ENCODE measurements at regions not wholly inside any gene's neighbourhood (a gene's known extent, or its start where the extent isn't known, plus 50 kb on each side); places are given as distances from the start of the nearest gene placed in this dataset.

GRCh38 chr12:83538361-83538965 lies 851.8 kb downstream of the TMTC2 start:
- TF ChIP-seq CTCF (optimal IDR thresholded peaks at IDR 0.05 in 1 of 3, IDR thresholded peaks at IDR 0.05 in 1 of 3, conservative IDR thresholded peaks at IDR 0.05 in 1 of 3; ENCODE audit: extremely low read depth in 1 of 3, insufficient read depth in 2 of 3, low read length in 3 of 3) (no peak), EZH2 (IDR thresholded peaks at IDR 0.05; ENCODE audit: low read length) (no peak)
- no peaks in the 10 kb centered on the region for H3K79me2 ChIP-seq (ENCODE audit: control insufficient read depth, insufficient read depth, low read length)
- no peak overlapping the region for H3K4me3 ChIP-seq (ENCODE audit: control insufficient read depth in 2 of 3, extremely low read depth in 1 of 3, insufficient read depth in 2 of 3, low read depth in 1 of 3, low read length in 3 of 3)
- no peaks in the 10 kb centered on the region for H3K4me1 ChIP-seq (ENCODE audit: control insufficient read depth, extremely low read depth, insufficient read depth, low read length)
- no peaks in the 10 kb centered on the region for H3K9me1 ChIP-seq (ENCODE audit: control insufficient read depth, extremely low read depth, insufficient read depth, low read length)
- H3K9ac ChIP-seq (ENCODE audit: control insufficient read depth, extremely low read depth, insufficient read depth, low read length), result no peak overlapping the region
- H3K9me3 ChIP-seq (ENCODE audit: control insufficient read depth, low read depth, low read length), result no peaks in the 10 kb centered on the region
- no peak overlapping the region for H3K4me2 ChIP-seq (ENCODE audit: control insufficient read depth, extremely low read depth, insufficient read depth, low read depth, low read length)
- no peak overlapping the region for H2AFZ ChIP-seq (ENCODE audit: control insufficient read depth, low read length)
- no peaks in the 10 kb centered on the region for H3K36me3 ChIP-seq (ENCODE audit: control insufficient read depth in 2 of 2, extremely low read depth in 1 of 2, insufficient read depth in 2 of 2, low read length in 2 of 2)
- H4K20me1 ChIP-seq (ENCODE audit: control insufficient read depth, extremely low read depth, insufficient read depth, low read length), result no peaks in the 10 kb centered on the region
- no peak for DNase-seq (ENCODE audit: low read depth, low spot score)
- no peak overlapping the region for H3K27ac ChIP-seq (ENCODE audit: control insufficient read depth, insufficient read depth, low read length)
- no peak for FAIRE-seq
- dilution Hi-C loops (cut with MboI; ENCODE audit: extremely low pct_ligation_motif_present, low sequenced_read_pairs), result no loop called here
- no peaks in the 10 kb centered on the region for H3K27me3 ChIP-seq (ENCODE audit: control insufficient read depth, extremely low read depth, insufficient read depth, low read length)

GRCh38 chr12:83537428-83538053 lies 850.8 kb downstream of the TMTC2 start:
- DNase-seq (ENCODE audit: low read depth, low spot score), result no peak
- Histone ChIP-seq H3K9ac (ENCODE audit: control insufficient read depth, extremely low read depth, insufficient read depth, low read length) (no peak overlapping the region), H3K4me3 (ENCODE audit: control insufficient read depth in 2 of 3, extremely low read depth in 1 of 3, insufficient read depth in 2 of 3, low read depth in 1 of 3, low read length in 3 of 3) (no peak overlapping the region), H3K4me2 (ENCODE audit: control insufficient read depth, extremely low read depth, insufficient read depth, low read depth, low read length) (no peak overlapping the region), H3K27ac (ENCODE audit: control insufficient read depth, insufficient read depth, low read length) (no peak overlapping the region), H4K20me1 (ENCODE audit: control insufficient read depth, extremely low read depth, insufficient read depth, low read length) (no peaks in the 10 kb centered on the region), H3K9me3 (ENCODE audit: control insufficient read depth, low read depth, low read length) (no peaks in the 10 kb centered on the region), H3K4me1 (ENCODE audit: control insufficient read depth, extremely low read depth, insufficient read depth, low read length) (no peaks in the 10 kb centered on the region), H3K27me3 (ENCODE audit: control insufficient read depth, extremely low read depth, insufficient read depth, low read length) (no peaks in the 10 kb centered on the region), H3K9me1 (ENCODE audit: control insufficient read depth, extremely low read depth, insufficient read depth, low read length) (no peaks in the 10 kb centered on the region), H2AFZ (ENCODE audit: control insufficient read depth, low read length) (no peak overlapping the region), H3K79me2 (ENCODE audit: control insufficient read depth, insufficient read depth, low read length) (no peaks in the 10 kb centered on the region), H3K36me3 (ENCODE audit: control insufficient read depth in 2 of 2, extremely low read depth in 1 of 2, insufficient read depth in 2 of 2, low read length in 2 of 2) (no peaks in the 10 kb centered on the region)
- no peak for FAIRE-seq
- TF ChIP-seq EZH2 (IDR thresholded peaks at IDR 0.05; ENCODE audit: low read length), result no peak
- dilution Hi-C loops (cut with MboI; ENCODE audit: extremely low pct_ligation_motif_present, low sequenced_read_pairs), result no loop called here

GRCh38 chr12:83536496-83536895 lies 849.8 kb downstream of the TMTC2 start:
- Histone ChIP-seq H3K9ac (ENCODE audit: control insufficient read depth, extremely low read depth, insufficient read depth, low read length) (no peak overlapping the region), H3K79me2 (ENCODE audit: control insufficient read depth, insufficient read depth, low read length) (no peaks in the 10 kb centered on the region), H3K4me2 (ENCODE audit: control insufficient read depth, extremely low read depth, insufficient read depth, low read depth, low read length) (no peak overlapping the region), H2AFZ (ENCODE audit: control insufficient read depth, low read length) (no peak overlapping the region), H3K27ac (ENCODE audit: control insufficient read depth, insufficient read depth, low read length) (no peak overlapping the region), H3K4me1 (ENCODE audit: control insufficient read depth, extremely low read depth, insufficient read depth, low read length) (no peaks in the 10 kb centered on the region), H4K20me1 (ENCODE audit: control insufficient read depth, extremely low read depth, insufficient read depth, low read length) (no peaks in the 10 kb centered on the region), H3K9me3 (ENCODE audit: control insufficient read depth, low read depth, low read length) (no peaks in the 10 kb centered on the region), H3K27me3 (ENCODE audit: control insufficient read depth, extremely low read depth, insufficient read depth, low read length) (no peaks in the 10 kb centered on the region), H3K4me3 (ENCODE audit: control insufficient read depth in 2 of 3, extremely low read depth in 1 of 3, insufficient read depth in 2 of 3, low read depth in 1 of 3, low read length in 3 of 3) (no peak overlapping the region), H3K36me3 (ENCODE audit: control insufficient read depth in 2 of 2, extremely low read depth in 1 of 2, insufficient read depth in 2 of 2, low read length in 2 of 2) (no peaks in the 10 kb centered on the region), H3K9me1 (ENCODE audit: control insufficient read depth, extremely low read depth, insufficient read depth, low read length) (no peaks in the 10 kb centered on the region)
- dilution Hi-C loops (cut with MboI; ENCODE audit: extremely low pct_ligation_motif_present, low sequenced_read_pairs), result no loop called here
- FAIRE-seq (no peak), DNase-seq (ENCODE audit: low read depth, low spot score) (no peak)
- TF ChIP-seq CTCF (optimal IDR thresholded peaks at IDR 0.05 in 1 of 3, IDR thresholded peaks at IDR 0.05 in 1 of 3, conservative IDR thresholded peaks at IDR 0.05 in 1 of 3; ENCODE audit: extremely low read depth in 1 of 3, insufficient read depth in 2 of 3, low read length in 3 of 3), result no peak
- no peak for TF ChIP-seq EZH2 (IDR thresholded peaks at IDR 0.05; ENCODE audit: low read length)

Data from keratinocyte (primary cell).